ENCODE measurements at regions not wholly inside any gene's neighbourhood (a gene's known extent, or its start where the extent isn't known, plus 50 kb on each side); places are given as distances from the start of the nearest gene placed in this dataset.

DNA sequence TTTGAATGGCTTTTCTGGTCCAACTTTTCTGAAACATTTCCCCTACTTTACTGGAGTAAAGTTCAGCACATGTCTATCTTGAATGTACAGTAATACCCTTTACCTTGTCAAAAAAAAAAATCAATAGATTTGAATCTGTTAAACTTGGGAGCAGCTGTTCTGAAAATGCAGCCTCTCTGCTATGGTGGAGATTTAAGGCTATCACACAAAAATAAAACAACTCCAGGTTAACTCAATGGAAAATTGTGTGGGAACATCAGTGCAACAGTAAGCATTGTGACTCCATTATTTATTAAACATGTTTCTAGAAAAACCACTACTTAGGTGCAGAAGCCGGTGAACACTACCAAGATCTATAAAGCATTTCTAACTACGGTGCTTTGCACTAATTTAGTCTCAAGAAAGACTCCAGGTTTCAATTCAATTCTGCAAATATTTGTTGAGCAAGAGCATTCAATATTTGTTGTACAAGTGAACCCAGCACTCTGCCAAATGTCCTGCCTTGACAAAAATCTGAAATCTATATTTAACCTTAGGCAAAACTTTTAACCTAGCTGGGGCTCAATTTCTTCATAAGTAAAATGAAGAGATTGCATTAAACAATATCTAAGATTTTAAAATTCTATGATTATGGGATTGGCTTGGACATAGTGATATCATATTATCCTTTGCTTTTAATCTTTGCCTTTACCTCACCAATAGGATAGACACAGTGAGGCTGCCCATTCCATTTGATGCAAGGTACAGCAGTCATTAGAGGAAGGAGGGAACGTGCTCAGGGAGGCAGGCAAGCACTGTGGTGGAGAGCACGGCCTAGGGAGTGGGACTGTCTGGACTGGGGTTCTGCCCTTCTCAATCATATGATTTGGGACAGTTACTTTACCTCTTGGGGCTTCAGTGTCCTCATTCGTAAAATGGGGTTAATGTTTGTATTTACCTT, 155.2 kb downstream of the KITLG start:
- TF ChIP-seq CTCF (IDR thresholded peaks at IDR 0.05) = no peak
- TF ChIP-seq POLR2A (IDR thresholded peaks at IDR 0.05) = no peak
